Ectodermal cell (in vitro differentiated cells): ENCODE measurements at regions not wholly inside any gene's neighbourhood (a gene's known extent, or its start where the extent isn't known, plus 50 kb on each side); places are given as distances from the start of the nearest gene placed in this dataset.
"Not testable (repeated sequence)": the region's sequence is repeated elsewhere in the genome, so short reads cannot be mapped to it uniquely, and the experiment has no call there.

Experiments
- H3K27ac ChIP-seq: 2 replicates; pipeline ENCODE4 v1.7.0; 2013; ENCODE audit warnings: mild to moderate bottlenecking, low read depth, low read length; ENCODE audit not compliant: insufficient read depth, poor library complexity, severe bottlenecking
- H3K27me3 ChIP-seq: 2 replicates; pipeline ENCODE4 v1.7.0; 2013; ENCODE audit warnings: mild to moderate bottlenecking, low read length; ENCODE audit not compliant: insufficient read depth, control insufficient read depth, poor library complexity, severe bottlenecking
- H3K36me3 ChIP-seq: one replicate; pipeline ENCODE4 v1.7.0; 2013; ENCODE audit warnings: low read length; ENCODE audit not compliant: control insufficient read depth, insufficient read depth
- H3K4me1 ChIP-seq: one replicate; pipeline ENCODE4 v1.7.0; 2013; ENCODE audit warnings: low read length; ENCODE audit not compliant: control insufficient read depth, insufficient read depth
- H3K4me3 ChIP-seq: 2 replicates; pipeline ENCODE4 v1.7.0; 2013; ENCODE audit warnings: low read depth, low read length, control low read depth; ENCODE audit not compliant: insufficient read depth
- H3K9me3 ChIP-seq: 2 replicates; pipeline ENCODE4 v1.7.0; 2013; ENCODE audit warnings: mild to moderate bottlenecking, low read length, moderate library complexity; ENCODE audit not compliant: control insufficient read depth
- WGBS, 2 experiments: methylation state at CpG; one replicate each; pipeline ENCODE4 v1.1.7; 2013; ENCODE audit warnings: missing lambda C conversion rate in 2 of 2; 5-methylcytosine and 5-hydroxymethylcytosine counted together

DNA sequence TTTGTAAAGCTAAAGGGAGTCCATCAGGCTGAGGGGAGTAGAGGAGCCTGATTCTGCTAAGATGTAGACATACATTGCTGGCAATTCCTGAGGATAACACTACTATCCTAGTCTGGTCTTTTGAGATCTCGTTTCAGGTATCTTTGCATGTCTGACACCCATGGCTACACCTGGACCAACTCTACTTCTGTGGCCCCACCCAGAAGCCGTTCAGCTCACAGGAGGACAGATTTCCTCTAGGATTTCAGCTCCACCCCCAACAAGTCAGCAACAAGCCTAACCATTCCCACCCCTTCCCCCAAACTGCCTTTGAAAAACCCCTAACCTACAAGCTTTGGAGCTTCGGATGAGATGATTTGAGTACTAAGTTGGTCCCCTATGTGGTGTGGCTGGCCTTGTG is 848.2 kb downstream of the NLGN4X start:
- 70 to 81% methylated on average over 2 of the region's 3 CpGs for WGBS, 2 experiments
- H3K36me3 ChIP-seq, result no peaks in the 10 kb centered on the region

GRCh38 chrX:5341902-5342301 is 886.8 kb downstream of the NLGN4X start:
- H3K27me3 ChIP-seq, result no peaks in the 10 kb centered on the region
- WGBS, 2 experiments, result 90 to 100% methylated on average over 1 to 2 of the region's 5 CpGs

More for the DNA sequence above, 848.2 kb downstream of the NLGN4X start:
- H3K9me3 ChIP-seq, result no peaks in the 10 kb centered on the region
- H3K4me1 ChIP-seq, result no peaks in the 10 kb centered on the region
- no peaks in the 10 kb centered on the region for H3K27me3 ChIP-seq
- no peak overlapping the region for H3K4me3 ChIP-seq
- no peak overlapping the region for H3K27ac ChIP-seq

DNA sequence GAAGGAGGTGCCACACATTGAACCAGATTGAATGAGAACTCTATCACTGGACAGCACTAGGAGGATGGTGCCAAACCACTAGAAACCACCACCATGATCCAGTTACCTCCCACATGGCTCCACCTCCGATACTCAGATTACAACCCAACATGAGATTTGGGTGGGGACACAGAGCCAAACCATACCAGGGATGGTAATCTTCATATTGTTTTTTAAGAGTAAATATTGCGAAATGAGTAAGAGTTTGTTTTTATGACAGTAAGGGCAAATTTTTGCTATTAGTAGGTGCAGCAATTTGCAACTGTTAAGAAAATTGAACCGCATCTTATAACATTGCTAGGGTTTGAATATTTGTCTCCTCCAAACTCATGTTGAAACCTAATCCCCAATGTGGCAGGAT is 891.5 kb downstream of the NLGN4X start:
- Histone ChIP-seq H3K9me3 (no peaks in the 10 kb centered on the region), H3K27ac (no peak overlapping the region), H3K27me3 (no peaks in the 10 kb centered on the region), H3K4me1 (no peaks in the 10 kb centered on the region), H3K4me3 (no peak overlapping the region), H3K36me3 (no peaks in the 10 kb centered on the region)
- 84 to 100% methylated on average over 1 to 3 of the region's 3 CpGs for WGBS, 2 experiments

More at GRCh38 chrX:5341902-5342301, 886.8 kb downstream of the NLGN4X start:
- no peaks in the 10 kb centered on the region for H3K36me3 ChIP-seq
- no peak overlapping the region for H3K27ac ChIP-seq
- H3K4me1 ChIP-seq, result no peaks in the 10 kb centered on the region
- no peaks in the 10 kb centered on the region for H3K9me3 ChIP-seq
- H3K4me3 ChIP-seq, result no peak overlapping the region

DNA sequence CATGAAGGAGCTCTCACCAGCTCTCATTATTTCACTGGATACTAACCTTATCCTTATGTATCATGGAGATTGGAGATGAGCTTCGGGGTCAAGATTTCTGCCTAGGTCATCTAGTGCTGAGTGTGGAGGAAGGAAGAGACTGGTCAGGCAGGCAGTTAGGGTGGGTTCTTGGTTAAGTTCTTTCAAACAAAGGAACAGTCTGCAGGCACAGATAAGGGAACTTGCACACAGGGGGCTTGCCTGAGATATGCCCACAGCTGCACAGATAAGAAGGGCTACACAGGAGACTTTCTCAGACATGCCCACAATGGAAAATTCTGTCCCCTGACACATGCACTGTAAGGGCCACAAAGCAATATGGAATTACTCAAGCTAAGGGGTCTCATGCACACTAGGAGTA is 904.1 kb downstream of the NLGN4X start:
- Histone ChIP-seq H3K27ac (no peak overlapping the region), H3K4me3 (no peak overlapping the region), H3K27me3 (no peaks in the 10 kb centered on the region), H3K4me1 (no peaks in the 10 kb centered on the region), H3K36me3 (no peaks in the 10 kb centered on the region), H3K9me3 (no peaks in the 10 kb centered on the region)
- WGBS, 2 experiments, result 70 to 92% methylated on average over 1 of the region's 1 CpG

DNA sequence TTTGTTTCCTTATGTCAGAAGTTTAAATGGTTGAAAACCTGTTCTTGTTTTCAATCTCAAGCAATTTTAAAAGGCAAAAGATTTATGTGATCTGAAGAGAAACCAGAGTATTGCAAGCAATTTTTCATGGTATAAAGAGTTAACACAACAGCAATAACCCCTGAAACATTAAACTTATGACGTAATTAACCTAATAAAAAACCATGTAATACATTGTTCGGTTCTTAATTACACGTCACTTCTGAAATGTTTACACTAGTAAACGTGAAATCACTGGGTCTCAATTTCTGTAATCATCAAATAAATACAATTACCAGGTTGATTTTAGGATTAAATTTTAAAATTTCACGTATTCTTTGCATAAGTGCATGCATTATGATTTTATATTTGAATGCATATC is 914.5 kb downstream of the NLGN4X start:
- Histone ChIP-seq H3K9me3 (no peaks in the 10 kb centered on the region), H3K4me3 (no peak overlapping the region), H3K4me1 (no peaks in the 10 kb centered on the region), H3K36me3 (no peaks in the 10 kb centered on the region), H3K27me3 (no peaks in the 10 kb centered on the region), H3K27ac (no peak overlapping the region)
- WGBS, 2 experiments, result 87 to 100% methylated on average over 3 of the region's 5 CpGs

GRCh38 chrX:5307416-5307815 is 921.3 kb downstream of the NLGN4X start:
- no peaks in the 10 kb centered on the region for H3K4me1 ChIP-seq
- H3K27ac ChIP-seq, result no peak overlapping the region
- no peak overlapping the region for H3K4me3 ChIP-seq
- H3K9me3 ChIP-seq, result no peaks in the 10 kb centered on the region
- WGBS, 2 experiments, result 79 to 100% methylated on average over 2 of the region's 2 CpGs
- no peaks in the 10 kb centered on the region for H3K27me3 ChIP-seq
- no peaks in the 10 kb centered on the region for H3K36me3 ChIP-seq

- H3K36me3 ChIP-seq, result no peaks in the 10 kb centered on the region
- WGBS, 2 experiments, result 94 to 95% methylated on average over 7 of the region's 7 CpGs
- H3K27ac ChIP-seq, result no peak overlapping the region
- H3K4me1 ChIP-seq, result no peaks in the 10 kb centered on the region
- H3K4me3 ChIP-seq, result no peak overlapping the region
- no peaks in the 10 kb centered on the region for H3K9me3 ChIP-seq
- H3K27me3 ChIP-seq, result no peaks in the 10 kb centered on the region
Measured at GRCh38 chrX:5306654-5307121, 922.0 kb downstream of the NLGN4X start.

DNA sequence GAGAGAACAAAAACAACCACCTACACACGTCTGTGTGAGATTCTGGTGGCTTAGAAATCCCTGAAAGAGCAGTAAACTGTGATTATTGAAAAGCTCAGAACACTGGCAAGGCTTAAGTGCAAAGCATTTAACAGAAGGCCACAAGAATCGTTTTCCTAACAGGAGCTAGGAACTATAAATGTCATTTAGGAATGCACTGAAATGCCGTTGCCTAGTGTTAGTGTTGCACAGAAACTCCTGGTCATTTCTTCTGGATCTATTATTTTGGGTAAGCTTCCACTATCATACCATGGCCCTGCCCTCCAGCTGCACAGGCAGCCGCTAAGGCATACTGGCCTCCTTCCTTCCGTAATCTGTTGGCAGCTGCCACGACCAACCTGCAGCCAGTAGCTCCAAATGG is 923.2 kb downstream of the NLGN4X start:
- Histone ChIP-seq H3K27me3 (no peaks in the 10 kb centered on the region), H3K4me3 (no peak overlapping the region), H3K4me1 (no peaks in the 10 kb centered on the region), H3K36me3 (no peaks in the 10 kb centered on the region), H3K9me3 (no peaks in the 10 kb centered on the region), H3K27ac (no peak overlapping the region)
- WGBS, 2 experiments, result 92% methylated on average over 5 of the region's 6 CpGs

DNA sequence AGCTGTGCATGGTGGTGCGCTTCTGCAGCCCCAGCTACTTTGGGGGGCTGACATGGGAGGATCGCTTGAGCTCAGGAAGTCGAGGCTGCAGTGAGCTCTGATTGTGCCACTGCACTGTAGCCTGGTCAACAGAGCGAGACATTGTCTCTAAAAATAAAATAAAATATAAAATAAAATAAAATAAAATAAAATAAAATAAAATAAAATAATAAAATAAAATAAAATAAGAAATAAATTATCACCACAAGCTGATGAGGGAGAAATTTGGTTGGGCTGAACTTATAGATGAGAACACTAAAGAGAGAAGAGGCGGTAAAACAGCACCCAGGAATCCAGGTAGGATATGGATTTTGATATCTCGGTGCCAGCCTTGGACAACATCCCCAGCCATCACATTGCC is 933.7 kb downstream of the NLGN4X start:
- Histone ChIP-seq H3K27me3 (no peaks in the 10 kb centered on the region), H3K4me3 (no peak overlapping the region), H3K36me3 (no peaks in the 10 kb centered on the region), H3K9me3 (no peaks in the 10 kb centered on the region), H3K4me1 (no peaks in the 10 kb centered on the region), H3K27ac (no peak overlapping the region)
- 98 to 100% methylated on average over 3 to 5 of the region's 6 CpGs for WGBS, 2 experiments

DNA sequence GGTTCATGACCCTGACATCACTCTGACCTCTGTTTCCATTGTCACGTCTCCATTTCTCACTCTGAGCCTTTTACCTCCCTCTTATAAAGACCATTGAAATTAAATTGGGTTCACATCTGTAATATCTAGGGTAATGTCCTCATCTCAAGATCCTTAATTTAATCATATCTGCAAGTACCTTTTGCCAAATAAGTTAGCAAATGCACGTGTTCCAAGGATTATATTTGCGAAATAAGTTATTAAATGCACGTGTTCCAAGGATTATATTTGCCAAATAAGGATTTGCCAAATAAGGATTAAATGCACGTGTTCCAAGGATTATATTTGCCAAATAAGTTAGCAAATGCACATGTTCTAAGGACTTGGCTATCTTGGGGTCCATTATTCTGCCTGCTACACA is 938.0 kb downstream of the NLGN4X start:
- Histone ChIP-seq H3K27me3 (no peaks in the 10 kb centered on the region), H3K9me3 (no peaks in the 10 kb centered on the region), H3K36me3 (no peaks in the 10 kb centered on the region), H3K4me3 (no peak overlapping the region), H3K4me1 (no peaks in the 10 kb centered on the region), H3K27ac (no peak overlapping the region)
- WGBS, 2 experiments, result 92 to 94% methylated on average over 4 to 5 of the region's 5 CpGs

- H3K27me3 ChIP-seq, H3K27ac ChIP-seq, H3K36me3 ChIP-seq, H3K4me1 ChIP-seq, H3K4me3 ChIP-seq, H3K9me3 ChIP-seq: not testable (repeated sequence)
- no CpG with 5 or more reads among the region's 1 CpG for WGBS, 2 experiments
Measured at GRCh38 chrX:5289949-5290348, 938.7 kb downstream of the NLGN4X start.
